H1 (cell line): ENCODE measurements at regions not wholly inside any gene's neighbourhood (a gene's known extent, or its start where the extent isn't known, plus 50 kb on each side); places are given as distances from the start of the nearest gene placed in this dataset.

Experiments
- CTCF ChIA-PET: fragments of 300-600 bp; sonication (Branson Sonifier 250); formaldehyde crosslinking; loops from one replicate; lab custom pipeline; 2021; ENCODE audit not compliant: partially characterized antibody; lab: Charles Lee
- POLR2A ChIA-PET: fragments of 300-600 bp; sonication (Branson Sonifier 250); formaldehyde crosslinking; loops from one replicate; lab custom pipeline; 2021; ENCODE audit warnings: inconsistent platforms; ENCODE audit not compliant: partially characterized antibody; lab: Charles Lee
- DNase-seq, 2 experiments: peaks; one replicate each; pipeline versions ENCODE4 v3.0.0 to v3.0.0-alpha.2; 2010 to 2022; ENCODE audit warnings: low spot score in 2 of 2, low read depth in 1 of 2, mixed read lengths in 1 of 2
- FAIRE-seq: peaks from 2 replicates; lab custom pipeline; 2011; peaks lifted over from hg19 to GRCh38; lab: Jason Lieb, UNC
- H2AFZ ChIP-seq: 2 replicates; pipeline ENCODE4 v1.8.1; 2012; ENCODE audit warnings: low read length, inconsistent platforms
- H2AK5ac ChIP-seq: 2 replicates; pipeline ENCODE4 v1.6.1; 2013; ENCODE audit warnings: low read depth, low read length
- H2BK120ac ChIP-seq: replicated peaks from 2 replicates; pipeline ENCODE3; 2013; ENCODE audit warnings: low read depth, low read length, inconsistent platforms
- H2BK12ac ChIP-seq: 2 replicates; pipeline ENCODE4 v1.6.1; 2013; ENCODE audit warnings: low read depth, low read length
- H2BK15ac ChIP-seq: 2 replicates; pipeline ENCODE4 v1.6.1; 2013; ENCODE audit warnings: low read length
- H2BK20ac ChIP-seq: 2 replicates; pipeline ENCODE4 v1.6.1; 2013; ENCODE audit warnings: low read length
- H2BK5ac ChIP-seq: 2 replicates; pipeline ENCODE4 v1.6.1; 2013; ENCODE audit warnings: low read depth, low read length
- H3K14ac ChIP-seq: 2 replicates; pipeline ENCODE4 v1.6.1; 2013; ENCODE audit warnings: inconsistent platforms; ENCODE audit not compliant: insufficient read length
- H3K18ac ChIP-seq: 2 replicates; pipeline ENCODE4 v1.6.1; 2013; ENCODE audit warnings: low read length; ENCODE audit errors: extremely low read depth
- H3K23ac ChIP-seq: 2 replicates; pipeline ENCODE4 v1.6.1; 2013; ENCODE audit warnings: inconsistent platforms; ENCODE audit not compliant: insufficient read length
- H3K23me2 ChIP-seq: 2 replicates; pipeline ENCODE4 v1.6.1; 2013; ENCODE audit warnings: low read depth, low read length
- H3K27ac ChIP-seq: 2 replicates; pipeline ENCODE4 v1.6.1; 2011; ENCODE audit warnings: low read depth, low read length, inconsistent platforms
- H3K27me3 ChIP-seq, 4 experiments: replicated peaks in 1 of 4; 1 replicate in 1 of 4; 2 replicates in 3 of 4; pipeline versions ENCODE4 v1.6.1 to v1.8.1; 2011 to 2013; ENCODE audit warnings: low read length in 3 of 4, mild to moderate bottlenecking in 3 of 4, inconsistent platforms in 2 of 4, mixed read lengths in 2 of 4, moderate library complexity in 1 of 4; ENCODE audit not compliant: control insufficient read depth in 3 of 4, insufficient read depth in 3 of 4; ENCODE audit errors: extremely low read depth in 1 of 4
- H3K36me3 ChIP-seq, 4 experiments: 2 replicates each; pipeline versions ENCODE4 v1.6.1 to v1.8.1; 2011 to 2013; ENCODE audit warnings: mild to moderate bottlenecking in 4 of 4, low read length in 3 of 4, moderate library complexity in 2 of 4, control low read depth in 1 of 4, inconsistent platforms in 1 of 4; ENCODE audit not compliant: insufficient read depth in 4 of 4, control insufficient read depth in 2 of 4
- H3K4ac ChIP-seq: replicated peaks from 2 replicates; pipeline ENCODE3; 2013; ENCODE audit warnings: low read length, low read depth, mixed read lengths, inconsistent platforms; ENCODE audit not compliant: insufficient read length
- H3K4me1 ChIP-seq, 4 experiments: replicated peaks in 1 of 4; 1 replicate in 1 of 4; 2 replicates in 3 of 4; pipeline versions ENCODE4 v1.6.1 to v1.8.1; 2011 to 2013; ENCODE audit warnings: low read length in 3 of 4, inconsistent platforms in 2 of 4, mixed read lengths in 1 of 4; ENCODE audit not compliant: insufficient read depth in 4 of 4, control insufficient read depth in 3 of 4
- H3K4me2 ChIP-seq, 2 experiments: 2 replicates each; pipeline versions ENCODE4 v1.6.1 to v1.8.1; 2011 to 2013; ENCODE audit warnings: low read depth in 2 of 2, low read length in 2 of 2, control low read depth in 1 of 2, inconsistent platforms in 1 of 2, mild to moderate bottlenecking in 1 of 2; ENCODE audit not compliant: insufficient read depth in 1 of 2
- H3K4me3 ChIP-seq, 4 experiments: fragments of 200-600, 300-600 bp in 1 of 4; sonication (generic), shearing (Covaris generic), sonication (Bioruptor Twin) in 1 of 4; 2 replicates each; pipeline versions ENCODE4 v1.5.1 to v1.8.1; 2011 to 2016; ENCODE audit warnings: low read length in 4 of 4, low read depth in 3 of 4, control low read depth in 2 of 4, inconsistent platforms in 2 of 4, mild to moderate bottlenecking in 2 of 4, mixed read lengths in 1 of 4, moderate library complexity in 1 of 4; ENCODE audit not compliant: insufficient read depth in 2 of 4; ENCODE audit errors: extremely low read depth in 1 of 4
- H3K56ac ChIP-seq: replicated peaks from 2 replicates; pipeline ENCODE3; 2013; ENCODE audit warnings: low read depth, mild to moderate bottlenecking, mixed read lengths, low read length, inconsistent platforms; ENCODE audit not compliant: insufficient read length
- H3K79me1 ChIP-seq: 2 replicates; pipeline ENCODE4 v1.6.1; 2013; ENCODE audit warnings: low read depth, low read length, control low read depth
- H3K79me2 ChIP-seq, 2 experiments: 2 replicates each; pipeline versions ENCODE4 v1.6.1 to v1.8.1; 2012 to 2013; ENCODE audit warnings: low read length in 2 of 2, mild to moderate bottlenecking in 2 of 2, inconsistent platforms in 1 of 2; ENCODE audit not compliant: insufficient read depth in 2 of 2, control insufficient read depth in 1 of 2
- H3K9ac ChIP-seq, 4 experiments: replicated peaks in 1 of 4; 1 replicate in 1 of 4; 2 replicates in 3 of 4; pipeline versions ENCODE4 v1.6.1 to v1.8.1; 2011 to 2013; ENCODE audit warnings: low read depth in 3 of 4, low read length in 3 of 4, control low read depth in 2 of 4, mild to moderate bottlenecking in 2 of 4, moderate library complexity in 2 of 4, inconsistent platforms in 1 of 4; ENCODE audit errors: extremely low read depth in 1 of 4
- H3K9me3 ChIP-seq, 2 experiments: 2 replicates each; pipeline versions ENCODE4 v1.6.1 to v1.8.1; 2012 to 2013; ENCODE audit warnings: mild to moderate bottlenecking in 2 of 2, moderate library complexity in 2 of 2, control low read depth in 1 of 2, inconsistent platforms in 1 of 2, low read depth in 1 of 2, low read length in 1 of 2, mixed read lengths in 1 of 2; ENCODE audit not compliant: insufficient read depth in 2 of 2
- H4K20me1 ChIP-seq, 2 experiments: replicated peaks in 1 of 2; 2 replicates each; pipeline versions ENCODE3 to v1.8.1; 2011 to 2013; ENCODE audit warnings: inconsistent platforms in 2 of 2, low read length in 2 of 2, mild to moderate bottlenecking in 1 of 2; ENCODE audit not compliant: insufficient read depth in 2 of 2, control insufficient read depth in 1 of 2
- H4K5ac ChIP-seq: 2 replicates; pipeline ENCODE4 v1.6.1; 2013; ENCODE audit warnings: low read length, low read depth, mixed read lengths, inconsistent platforms; ENCODE audit not compliant: insufficient read length
- H4K8ac ChIP-seq: 2 replicates; pipeline ENCODE4 v1.8.0; 2013; ENCODE audit warnings: mild to moderate bottlenecking, moderate library complexity, low read length, inconsistent platforms; ENCODE audit not compliant: insufficient read depth; ENCODE audit errors: extremely low read depth
- H4K91ac ChIP-seq: replicated peaks from 2 replicates; pipeline ENCODE3; 2013; ENCODE audit warnings: low read length, mixed read lengths, inconsistent platforms; ENCODE audit not compliant: insufficient read length
- ASH2L ChIP-seq: fragments of 200-600, 300-600 bp; sonication (generic); IDR thresholded peaks from one replicate; pipeline ENCODE4 v1.7.1; 2017; ENCODE audit warnings: low read length
- BCL11A ChIP-seq, 2 experiments: IDR thresholded peaks; one replicate each; pipeline ENCODE4 v1.6.1; 2011; ENCODE audit warnings: low read depth in 2 of 2, low read length in 2 of 2, mild to moderate bottlenecking in 2 of 2
- CHD1 ChIP-seq: IDR thresholded peaks from 2 replicates; pipeline ENCODE4 v1.6.1; 2012; ENCODE audit warnings: low read depth, low read length, improper control_type of control experiment
- EP300 ChIP-seq, 2 experiments: IDR thresholded peaks; 1 replicate in 1 of 2; 2 replicates in 1 of 2; pipeline ENCODE4 v1.6.1; 2011 to 2012; ENCODE audit warnings: low read depth in 2 of 2, low read length in 2 of 2, mild to moderate bottlenecking in 2 of 2, borderline replicate concordance in 1 of 2, inconsistent platforms in 1 of 2, moderate library complexity in 1 of 2
- MAX ChIP-seq: IDR thresholded peaks from 2 replicates; pipeline ENCODE4 v1.6.1; 2012; ENCODE audit warnings: inconsistent platforms
- SIX5 ChIP-seq: IDR thresholded peaks from 2 replicates; pipeline ENCODE4 v1.6.1; 2011; ENCODE audit warnings: mild to moderate bottlenecking, low read depth, low read length
- USF2 ChIP-seq: IDR thresholded peaks from 2 replicates; pipeline ENCODE4 v1.6.1; 2011; ENCODE audit warnings: low read length, improper control_type of control experiment
- WGBS, 2 experiments: shearing (Covaris generic) in 1 of 2; methylation state at CpG; one replicate each; pipeline versions ENCODE4 v1.1.6 to v1.1.7; 2013 to 2015; ENCODE audit warnings: low lambda C conversion rate in 2 of 2, mixed read lengths in 2 of 2, inconsistent platforms in 1 of 2, low coverage in 1 of 2, missing lambda C conversion rate in 1 of 2; ENCODE audit not compliant: insufficient replicate concordance in 2 of 2, insufficient coverage in 1 of 2, insufficient read length in 1 of 2; ENCODE audit errors: extremely low coverage in 1 of 2, missing lambda C conversion rate in 1 of 2; 5-methylcytosine and 5-hydroxymethylcytosine counted together

GRCh38 chr4:149901128-149901527 lies 85.5 kb upstream of the IQCM start:
- no peak overlapping the region for H2AFZ ChIP-seq
- H3K36me3 ChIP-seq = no peaks in the 10 kb centered on the region
- no peaks in the 10 kb centered on the region for H3K23me2 ChIP-seq
- WGBS, 2 experiments = 76% methylated on average over 5 of the region's 5 CpGs; no CpG with 5 or more reads in 1 of the 2 experiments
- ChIA-PET POLR2A (no interaction called here), CTCF (no interaction called here)
- no peaks in the 10 kb centered on the region for H3K79me2 ChIP-seq
- H3K4me2 ChIP-seq = no peak overlapping the region
- FAIRE-seq = no peak
- no peak overlapping the region for H2BK12ac ChIP-seq
- no peak overlapping the region for H3K4ac ChIP-seq
- H3K23ac ChIP-seq = no peak overlapping the region
- no peak overlapping the region for H3K18ac ChIP-seq
- H2BK120ac ChIP-seq = no peak overlapping the region
- H2BK20ac ChIP-seq = no peak overlapping the region
- H2AK5ac ChIP-seq = no peak overlapping the region
- no peak overlapping the region for H4K8ac ChIP-seq
- H4K5ac ChIP-seq = no peak overlapping the region
- no peak overlapping the region for H3K56ac ChIP-seq
- H3K14ac ChIP-seq = no peak overlapping the region
- no peaks in the 10 kb centered on the region for H3K4me1 ChIP-seq
- H4K20me1 ChIP-seq = no peaks in the 10 kb centered on the region
- no peaks in the 10 kb centered on the region for H3K27me3 ChIP-seq
- no peak overlapping the region for H4K91ac ChIP-seq
- no peaks in the 10 kb centered on the region for H3K79me1 ChIP-seq
- no peak overlapping the region for H3K27ac ChIP-seq
- H3K9ac ChIP-seq = no peak overlapping the region
- H2BK5ac ChIP-seq = no peak overlapping the region
- DNase-seq = no peak
- no peaks in the 10 kb centered on the region for H3K9me3 ChIP-seq
- H3K4me3 ChIP-seq = no peak overlapping the region
- H2BK15ac ChIP-seq = no peak overlapping the region
- TF ChIP-seq ASH2L (no peak), EP300 (IDR thresholded peaks at IDR 0.05; ENCODE audit: borderline replicate concordance in 1 of 2, low read depth in 2 of 2, low read length in 2 of 2) (no peak), SIX5 (no peak), CHD1 (no peak), MAX (no peak), BCL11A (IDR thresholded peaks at IDR 0.05; ENCODE audit: low read depth in 2 of 2, low read length in 2 of 2) (no peak), USF2 (no peak)
- TF ChIP-seq, all 59 proteins: peak for 0
